ENCODE measurements at regions not wholly inside any gene's neighbourhood (a gene's known extent, or its start where the extent isn't known, plus 50 kb on each side); places are given as distances from the start of the nearest gene placed in this dataset.

DNA sequence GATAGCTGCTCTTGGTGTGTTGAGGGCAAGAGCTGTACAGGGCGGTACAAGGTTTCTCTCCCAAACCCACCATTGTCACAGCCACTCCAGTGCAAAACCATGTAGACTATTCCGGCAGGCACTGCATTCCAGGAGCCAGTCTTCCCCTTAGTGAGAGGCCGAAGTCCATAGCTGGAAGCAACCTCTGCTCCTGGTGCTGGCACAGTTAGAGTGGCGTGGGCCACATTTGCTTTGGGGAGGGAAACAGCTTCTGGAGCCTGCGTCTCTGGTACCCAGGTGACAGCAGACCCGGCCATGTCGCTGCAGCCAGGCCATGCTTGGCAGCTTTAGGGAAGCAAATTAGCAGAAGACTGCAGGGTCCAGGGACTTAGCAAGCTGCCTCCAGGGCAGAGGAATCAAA, 788.0 kb downstream of the BRD1 start:
- no peak overlapping the region for H3K4me2 ChIP-seq (ENCODE audit: low read depth, low read length, poor library complexity, severe bottlenecking)
- H3K9me2 ChIP-seq (replicated peaks; ENCODE audit: low read depth, low read length), result no peaks in the 10 kb centered on the region
- no peak overlapping the region for H3K9ac ChIP-seq (ENCODE audit: low read depth, low read length, poor library complexity, severe bottlenecking)
- H3K36me3 ChIP-seq (ENCODE audit: insufficient read depth, low read length), result no peaks in the 10 kb centered on the region
- no peaks in the 10 kb centered on the region for H4K20me1 ChIP-seq (ENCODE audit: insufficient read depth, low read length, poor library complexity, severe bottlenecking)
- H3K4me1 ChIP-seq (ENCODE audit: insufficient read depth, low read length, poor library complexity, severe bottlenecking), result no peaks in the 10 kb centered on the region
- no peak for TF ChIP-seq EZH2phosphoT487 (IDR thresholded peaks at IDR 0.05; ENCODE audit: borderline replicate concordance)
- TF ChIP-seq, protein P1, sequence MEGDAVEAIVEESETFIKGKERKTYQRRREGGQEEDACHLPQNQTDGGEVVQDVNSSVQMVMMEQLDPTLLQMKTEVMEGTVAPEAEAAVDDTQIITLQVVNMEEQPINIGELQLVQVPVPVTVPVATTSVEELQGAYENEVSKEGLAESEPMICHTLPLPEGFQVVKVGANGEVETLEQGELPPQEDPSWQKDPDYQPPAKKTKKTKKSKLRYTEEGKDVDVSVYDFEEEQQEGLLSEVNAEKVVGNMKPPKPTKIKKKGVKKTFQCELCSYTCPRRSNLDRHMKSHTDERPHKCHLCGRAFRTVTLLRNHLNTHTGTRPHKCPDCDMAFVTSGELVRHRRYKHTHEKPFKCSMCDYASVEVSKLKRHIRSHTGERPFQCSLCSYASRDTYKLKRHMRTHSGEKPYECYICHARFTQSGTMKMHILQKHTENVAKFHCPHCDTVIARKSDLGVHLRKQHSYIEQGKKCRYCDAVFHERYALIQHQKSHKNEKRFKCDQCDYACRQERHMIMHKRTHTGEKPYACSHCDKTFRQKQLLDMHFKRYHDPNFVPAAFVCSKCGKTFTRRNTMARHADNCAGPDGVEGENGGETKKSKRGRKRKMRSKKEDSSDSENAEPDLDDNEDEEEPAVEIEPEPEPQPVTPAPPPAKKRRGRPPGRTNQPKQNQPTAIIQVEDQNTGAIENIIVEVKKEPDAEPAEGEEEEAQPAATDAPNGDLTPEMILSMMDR (conservative IDR thresholded peaks at IDR 0.05; ENCODE audit: low read length), result no peak
- H3K79me2 ChIP-seq (ENCODE audit: insufficient read depth, low read length), result no peaks in the 10 kb centered on the region
- H3K9me3 ChIP-seq (ENCODE audit: insufficient read depth, low read depth, low read length), result peaks cover 17% of the 10 kb centered on the region; the same call in 1 of the 2 replicates
- no peaks in the 10 kb centered on the region for H3F3A ChIP-seq (ENCODE audit: low read depth)
- H3K27me3 ChIP-seq (ENCODE audit: insufficient read depth, low read length, poor library complexity, severe bottlenecking), result no peaks in the 10 kb centered on the region
- H2AFZ ChIP-seq (ENCODE audit: low read length), result no peak overlapping the region
- no peak overlapping the region for H3K4me3 ChIP-seq (ENCODE audit: low read length, poor library complexity, severe bottlenecking)

DNA sequence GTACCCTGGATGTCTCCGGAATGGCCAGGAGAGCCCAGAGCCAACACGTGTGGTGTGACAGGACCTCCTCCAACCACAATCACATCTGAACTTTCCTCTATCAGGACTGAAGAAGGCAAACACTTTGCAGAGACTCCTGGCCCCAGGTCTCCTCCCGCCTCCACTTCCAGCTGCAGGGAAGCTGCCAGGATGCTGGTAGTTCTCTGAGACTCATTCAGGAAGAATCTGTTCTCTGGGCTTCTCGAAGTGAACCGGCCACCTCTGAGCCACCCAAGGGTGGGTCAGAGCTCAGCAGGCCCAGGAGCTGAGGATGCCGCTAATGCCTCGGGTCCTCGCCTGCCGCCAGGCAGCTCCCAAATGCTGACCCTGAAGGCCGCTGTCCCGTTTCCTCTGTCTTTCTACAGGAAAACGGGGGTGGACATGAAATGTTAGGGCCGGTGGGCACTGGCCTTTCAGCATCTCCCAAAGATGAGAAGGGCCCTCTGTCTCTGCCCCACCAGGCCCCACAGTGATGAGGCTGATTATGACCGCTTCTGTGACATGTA, 789.9 kb downstream of the BRD1 start:
- H3K9ac ChIP-seq (ENCODE audit: low read depth, low read length, poor library complexity, severe bottlenecking), result no peak overlapping the region
- H3F3A ChIP-seq (ENCODE audit: low read depth), result no peaks in the 10 kb centered on the region
- H3K4me2 ChIP-seq (ENCODE audit: low read depth, low read length, poor library complexity, severe bottlenecking), result no peak overlapping the region
- H3K27me3 ChIP-seq (ENCODE audit: insufficient read depth, low read length, poor library complexity, severe bottlenecking), result no peaks in the 10 kb centered on the region
- peaks cover 17% of the 10 kb centered on the region; the same call in 1 of the 2 replicates for H3K9me3 ChIP-seq (ENCODE audit: insufficient read depth, low read depth, low read length)
- no peaks in the 10 kb centered on the region for H3K79me2 ChIP-seq (ENCODE audit: insufficient read depth, low read length)
- H4K20me1 ChIP-seq (ENCODE audit: insufficient read depth, low read length, poor library complexity, severe bottlenecking), result no peaks in the 10 kb centered on the region
- TF ChIP-seq, protein P1 (conservative IDR thresholded peaks at IDR 0.05; ENCODE audit: low read length), result no peak
- TF ChIP-seq EZH2phosphoT487 (IDR thresholded peaks at IDR 0.05; ENCODE audit: borderline replicate concordance), result no peak
- no peaks in the 10 kb centered on the region for H3K9me2 ChIP-seq (replicated peaks; ENCODE audit: low read depth, low read length)
- no peak overlapping the region for H2AFZ ChIP-seq (ENCODE audit: low read length)
- H3K4me3 ChIP-seq (ENCODE audit: low read length, poor library complexity, severe bottlenecking), result no peak overlapping the region
- no peaks in the 10 kb centered on the region for H3K4me1 ChIP-seq (ENCODE audit: insufficient read depth, low read length, poor library complexity, severe bottlenecking)
- H3K36me3 ChIP-seq (ENCODE audit: insufficient read depth, low read length), result no peaks in the 10 kb centered on the region

- H3K4me3 ChIP-seq (ENCODE audit: low read length, poor library complexity, severe bottlenecking), result no peak overlapping the region
- no peak overlapping the region for H3K9ac ChIP-seq (ENCODE audit: low read depth, low read length, poor library complexity, severe bottlenecking)
- no peak overlapping the region for H2AFZ ChIP-seq (ENCODE audit: low read length)
- no peak for TF ChIP-seq EZH2phosphoT487 (IDR thresholded peaks at IDR 0.05; ENCODE audit: borderline replicate concordance)
- TF ChIP-seq, protein P1 (conservative IDR thresholded peaks at IDR 0.05; ENCODE audit: low read length), result no peak
- H3K9me3 ChIP-seq (ENCODE audit: insufficient read depth, low read depth, low read length), result peaks cover 19% of the 10 kb centered on the region; the same call in 1 of the 2 replicates
- H4K20me1 ChIP-seq (ENCODE audit: insufficient read depth, low read length, poor library complexity, severe bottlenecking), result no peaks in the 10 kb centered on the region
- no peaks in the 10 kb centered on the region for H3K79me2 ChIP-seq (ENCODE audit: insufficient read depth, low read length)
- no peaks in the 10 kb centered on the region for H3F3A ChIP-seq (ENCODE audit: low read depth)
- no peaks in the 10 kb centered on the region for H3K9me2 ChIP-seq (replicated peaks; ENCODE audit: low read depth, low read length)
- H3K4me1 ChIP-seq (ENCODE audit: insufficient read depth, low read length, poor library complexity, severe bottlenecking), result no peaks in the 10 kb centered on the region
- no peaks in the 10 kb centered on the region for H3K36me3 ChIP-seq (ENCODE audit: insufficient read depth, low read length)
- no peak overlapping the region for H3K4me2 ChIP-seq (ENCODE audit: low read depth, low read length, poor library complexity, severe bottlenecking)
- no peaks in the 10 kb centered on the region for H3K27me3 ChIP-seq (ENCODE audit: insufficient read depth, low read length, poor library complexity, severe bottlenecking)
Measured at GRCh38 chr22:49036513-49036912, 791.2 kb downstream of the BRD1 start.
